GM18502 (cell line): ENCODE measurements at regions not wholly inside any gene's neighbourhood (a gene's known extent, or its start where the extent isn't known, plus 50 kb on each side); places are given as distances from the start of the nearest gene placed in this dataset.
"Not testable (repeated sequence)": the region's sequence is repeated elsewhere in the genome, so short reads cannot be mapped to it uniquely, and the experiment has no call there.

Source experiments
- ATAC-seq: cut with Tn5 transposase; IDR thresholded peaks from one replicate; pipeline ENCODE4 v1.9.1; 2021; ENCODE audit warnings: mild to moderate bottlenecking; ENCODE audit not compliant: unreplicated experiment, poor library complexity

DNA sequence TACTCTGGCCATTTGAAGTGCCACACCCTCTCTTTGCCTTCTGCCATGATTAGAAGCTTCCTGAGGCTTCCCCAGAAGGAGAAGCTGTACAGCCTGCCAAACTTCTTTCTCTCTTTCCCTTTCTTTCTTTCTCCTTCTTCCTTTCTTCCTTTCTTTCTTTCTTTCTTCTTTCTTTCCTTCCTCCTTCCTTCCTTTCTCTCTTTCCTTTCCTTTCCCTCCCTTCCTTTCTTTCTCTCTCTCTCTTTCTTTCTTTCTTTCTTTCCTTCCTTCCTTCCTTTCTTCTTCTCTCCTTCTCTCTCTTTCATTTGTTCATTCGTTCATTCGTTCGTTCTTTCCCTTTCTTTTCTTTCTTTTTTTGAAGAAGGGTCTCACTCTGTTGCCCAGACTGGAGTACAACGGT is 931.0 kb downstream of the TTLL7 start:
- no peak for ATAC-seq

DNA sequence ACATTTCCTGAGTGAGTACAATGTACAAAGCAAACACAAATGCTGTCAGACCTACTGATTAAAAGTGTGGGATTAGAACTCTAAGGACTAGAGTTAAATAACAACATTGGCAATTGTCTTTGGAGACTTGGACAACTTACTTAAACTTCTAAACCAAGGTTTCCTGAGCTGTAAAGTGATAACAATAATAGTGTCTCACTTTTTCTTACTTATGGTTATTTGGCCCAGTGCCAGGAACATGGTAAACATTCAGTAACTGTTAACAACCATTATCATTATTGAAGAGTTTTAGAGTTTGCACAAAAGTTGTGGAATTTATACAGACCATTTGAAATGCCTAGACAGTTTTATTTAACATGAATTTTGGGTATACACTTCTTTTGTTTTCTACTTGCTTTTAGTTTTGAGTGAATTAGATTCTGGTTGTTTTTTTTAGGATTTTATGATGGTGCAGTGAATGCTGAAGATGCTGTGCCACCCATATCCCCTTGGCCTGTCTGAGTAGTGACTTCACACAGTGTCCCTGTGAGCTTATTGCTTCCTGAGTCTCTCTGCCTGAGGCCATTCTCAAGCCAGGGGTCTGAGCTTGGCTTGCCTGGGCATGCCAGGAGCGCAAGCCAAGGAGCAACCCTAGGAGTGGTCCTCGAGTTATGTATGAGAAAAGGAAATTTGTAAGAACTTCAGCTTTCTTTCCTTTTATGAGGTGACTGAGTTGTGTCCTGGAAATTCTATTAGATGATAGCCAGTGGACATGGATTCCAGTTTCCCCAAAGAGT is 932.8 kb downstream of the TTLL7 start:
- no peak for ATAC-seq

DNA sequence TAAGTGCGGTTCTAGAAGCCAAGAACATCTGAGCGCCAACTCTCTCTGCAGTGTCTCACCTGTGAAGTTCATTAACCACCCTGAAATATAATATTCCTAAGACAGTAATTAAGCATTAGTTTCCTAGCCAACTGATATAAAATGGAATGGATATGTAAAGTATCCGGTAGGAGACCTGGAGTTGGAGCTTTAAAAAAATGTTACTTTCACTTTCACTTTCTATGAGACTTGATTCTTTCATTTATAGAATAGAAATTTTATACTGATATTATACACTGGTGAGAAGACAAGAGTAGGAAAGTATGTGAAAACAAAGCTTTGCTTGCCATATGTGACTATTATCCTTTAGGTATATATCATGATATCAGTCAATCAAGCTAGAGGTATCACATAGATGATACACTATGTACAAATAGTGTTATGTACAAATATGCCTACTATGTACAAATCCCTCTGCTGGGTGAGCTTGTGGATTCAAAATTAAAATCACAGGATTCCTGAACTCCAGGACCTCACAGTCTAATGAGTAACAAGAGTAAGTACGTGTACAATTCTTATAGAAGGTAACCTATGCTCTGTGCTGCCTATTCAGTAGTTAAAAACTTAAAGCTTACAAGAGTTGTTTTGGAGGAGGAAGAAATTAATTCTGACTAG is 934.2 kb downstream of the TTLL7 start:
- no peak for ATAC-seq

DNA sequence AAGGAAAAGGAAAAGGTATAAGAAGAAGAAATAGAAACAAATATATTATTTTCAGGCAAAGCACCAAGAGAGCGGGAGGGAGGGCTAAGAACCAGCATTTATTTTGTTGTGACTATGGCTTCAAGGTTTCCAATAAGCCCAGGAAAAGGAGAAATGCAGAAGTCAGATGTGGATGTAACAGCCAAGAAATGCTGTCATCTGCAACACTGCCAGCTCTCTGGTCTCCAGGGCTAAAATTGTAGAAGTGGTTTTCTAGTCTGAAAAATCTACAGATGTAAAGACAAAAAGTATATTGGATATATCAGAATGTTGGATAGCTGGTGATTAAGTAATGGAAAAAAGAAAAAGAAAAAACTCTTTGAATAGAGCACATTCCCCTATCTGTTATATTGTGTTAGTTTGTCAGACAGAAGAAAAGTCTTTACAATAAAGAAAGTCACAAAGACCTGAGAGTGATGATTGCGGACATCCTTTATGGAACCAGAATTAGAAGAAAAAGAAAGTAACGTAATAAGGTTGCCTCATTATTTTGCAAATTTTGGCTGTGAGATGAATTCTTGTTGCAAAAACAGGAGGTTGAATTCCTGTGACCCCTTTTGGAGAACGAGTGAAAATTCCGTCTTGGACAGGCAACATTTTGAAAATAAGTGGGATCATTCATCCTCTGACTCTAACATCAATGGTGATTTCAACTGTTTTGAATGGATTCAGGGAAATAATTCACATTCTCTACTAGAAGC is 938.1 kb downstream of the TTLL7 start:
- ATAC-seq, result no peak

DNA sequence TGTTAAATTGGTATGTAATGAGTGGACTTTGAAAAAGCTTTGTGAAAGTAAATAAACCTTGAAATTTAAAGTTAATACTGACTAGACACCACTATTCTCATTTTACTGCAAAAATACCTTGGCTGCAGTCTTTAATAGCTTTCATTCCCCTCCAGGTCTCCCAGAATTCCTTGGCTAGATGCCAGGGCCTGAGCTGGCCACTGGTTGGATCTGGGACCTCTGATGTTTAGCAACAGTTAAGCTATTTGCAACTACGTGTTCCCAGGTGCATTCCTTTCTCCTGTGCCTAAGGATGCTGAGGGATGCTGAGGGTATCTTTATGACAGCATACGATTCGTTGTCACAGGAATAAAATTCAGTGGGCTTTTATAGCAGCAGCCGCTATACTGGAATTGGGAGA is 938.7 kb downstream of the TTLL7 start:
- ATAC-seq, result no peak

DNA sequence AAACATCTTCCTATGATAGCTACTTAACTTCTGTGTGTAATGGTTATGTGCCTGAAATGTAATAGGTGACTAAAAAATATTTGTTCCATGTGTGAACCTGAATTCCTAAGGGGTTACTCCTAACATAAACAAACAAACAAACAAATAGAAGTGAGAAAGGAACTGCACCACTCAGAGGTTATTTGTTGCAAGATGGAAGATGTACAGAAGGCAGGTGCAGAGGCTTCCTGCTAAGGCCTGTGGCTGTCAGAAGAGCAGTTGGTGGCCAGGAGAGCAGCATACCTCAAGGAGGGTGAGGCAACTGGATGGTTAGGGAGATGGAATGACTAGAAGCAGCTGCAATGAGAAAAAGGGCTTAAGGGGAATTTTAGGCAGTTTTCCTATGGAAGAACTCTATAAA is 940.6 kb downstream of the TTLL7 start:
- ATAC-seq, result no peak

DNA sequence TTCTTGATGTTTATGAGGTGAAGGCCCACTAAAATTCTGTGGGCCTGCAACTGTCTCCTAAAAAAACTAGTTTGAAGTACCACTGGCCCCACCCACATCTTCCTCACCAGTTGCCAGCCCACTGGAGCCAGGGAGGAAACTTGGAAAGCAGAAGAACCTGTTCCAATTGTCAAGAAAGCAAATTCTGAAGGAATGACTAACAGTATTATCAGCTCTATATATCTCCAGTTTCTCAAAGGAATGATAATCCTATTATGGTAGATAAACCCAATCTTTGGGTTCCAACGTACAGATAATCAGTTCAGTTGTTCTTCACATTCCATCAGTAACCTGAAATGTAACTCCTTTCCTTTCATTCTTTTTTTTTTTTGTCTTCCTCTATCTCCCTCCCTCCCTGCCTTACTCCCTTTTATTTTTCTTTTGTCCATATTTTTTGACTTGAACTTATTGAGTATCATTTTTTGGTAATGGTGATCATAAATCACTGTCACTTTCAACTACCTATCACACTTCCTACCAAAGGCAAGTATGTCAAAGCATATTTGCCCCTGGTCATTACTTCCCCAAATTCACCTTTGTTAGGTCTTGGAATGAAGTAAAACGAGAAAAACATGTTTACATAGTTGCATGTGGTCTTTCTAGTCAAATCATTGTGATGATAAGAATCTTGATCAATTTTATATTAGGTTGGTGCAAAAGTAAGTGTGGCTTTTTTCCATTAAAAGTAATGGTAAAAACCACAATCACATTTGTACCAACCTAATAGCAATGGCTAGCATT is 943.4 kb downstream of the TTLL7 start:
- ATAC-seq, result no peak

DNA sequence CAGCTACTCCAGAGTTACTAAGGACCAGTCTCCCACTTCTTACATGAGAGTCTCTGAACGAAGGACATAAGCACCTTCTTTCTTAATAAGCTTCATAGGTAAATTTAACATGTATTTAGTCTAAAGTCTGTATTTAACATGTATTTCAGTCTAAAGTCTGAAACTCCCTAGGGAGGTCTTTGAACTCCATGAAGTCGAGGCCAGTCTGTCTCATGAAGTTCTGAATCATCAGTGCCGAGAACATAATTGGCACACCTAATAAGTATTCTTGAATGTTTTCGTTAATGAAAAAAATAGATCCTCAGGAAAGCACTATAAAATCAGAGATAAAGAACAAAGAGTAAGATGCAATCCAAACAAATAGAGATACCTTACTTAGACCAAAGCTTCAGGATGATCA is 945.5 kb downstream of the TTLL7 start:
- ATAC-seq, result no peak

DNA sequence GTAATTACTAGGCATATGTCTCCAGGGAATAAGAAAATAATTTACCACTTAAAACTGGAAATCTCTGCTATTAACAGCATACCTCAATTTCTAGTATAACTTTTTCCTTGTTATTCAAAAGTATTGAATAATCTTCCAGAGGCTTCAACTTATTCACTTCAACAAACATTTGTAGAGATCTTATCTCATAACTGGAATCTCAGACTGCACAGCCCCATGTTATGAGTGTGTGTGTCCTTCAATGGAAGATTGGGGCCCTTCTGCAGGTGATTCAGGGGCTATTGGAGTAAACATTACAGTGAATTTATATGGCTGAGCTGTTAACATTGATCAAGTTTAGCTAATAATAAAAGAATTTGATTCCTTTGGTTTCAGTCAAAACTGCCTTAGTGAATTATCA is 946.1 kb downstream of the TTLL7 start:
- no peak for ATAC-seq

DNA sequence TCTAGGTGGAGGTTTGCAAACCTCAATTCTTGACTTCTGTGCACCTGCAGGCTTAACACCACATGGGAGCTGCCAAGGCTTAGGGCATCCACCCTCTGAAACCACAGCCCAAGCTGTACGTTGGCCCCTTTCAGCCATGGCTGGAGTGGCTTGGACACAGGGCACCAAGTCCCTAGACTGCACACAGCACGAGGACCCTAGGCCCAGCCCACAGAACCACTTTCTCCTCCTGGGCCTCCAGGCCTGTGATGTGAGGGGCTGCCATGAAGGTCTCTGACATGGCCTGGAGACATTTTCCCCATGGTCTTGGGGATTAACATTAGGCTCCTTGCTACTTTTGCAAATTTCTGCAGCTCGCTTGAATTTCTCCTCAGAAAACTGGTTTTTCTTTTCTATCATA is 947.9 kb downstream of the TTLL7 start:
- ATAC-seq, result not testable (repeated sequence)

DNA sequence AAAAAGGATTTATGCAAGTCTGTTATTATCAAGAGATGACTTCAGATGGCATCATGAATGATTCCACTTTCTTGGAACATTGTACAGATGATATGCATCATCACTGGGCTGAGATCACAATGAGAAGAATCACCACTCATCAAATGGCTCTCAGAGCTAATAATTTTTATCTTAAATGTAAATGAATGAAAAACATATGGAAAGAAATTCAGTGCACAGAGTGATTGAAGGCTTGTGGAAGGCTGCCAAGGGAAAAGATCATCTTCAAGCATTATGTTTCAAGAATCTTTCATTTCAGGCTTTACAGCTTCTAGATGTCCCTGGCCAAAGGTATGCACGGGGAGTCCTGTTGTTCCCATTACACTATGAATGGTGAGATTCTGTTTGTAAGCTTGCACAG is 955.7 kb downstream of the TTLL7 start:
- no peak for ATAC-seq

DNA sequence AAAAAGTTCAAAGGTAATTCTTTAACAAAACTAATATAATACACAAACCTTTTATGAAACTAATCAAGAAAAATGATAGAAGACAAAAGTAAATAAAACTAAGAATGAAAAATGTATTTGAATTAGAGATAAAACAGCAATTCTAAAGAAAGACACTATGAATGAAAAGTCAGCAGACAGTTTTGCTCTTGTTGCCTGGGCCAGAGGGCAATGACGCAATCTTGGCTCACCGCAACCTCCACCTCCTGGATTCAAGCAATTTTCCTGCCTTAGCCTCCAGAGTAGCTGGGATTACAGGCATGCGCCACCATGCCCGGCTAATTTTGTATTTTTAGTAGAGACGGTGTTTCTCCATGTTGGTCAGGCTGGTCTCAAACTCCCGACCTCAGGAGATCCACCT is 959.8 kb downstream of the TTLL7 start:
- not testable (repeated sequence) for ATAC-seq

DNA sequence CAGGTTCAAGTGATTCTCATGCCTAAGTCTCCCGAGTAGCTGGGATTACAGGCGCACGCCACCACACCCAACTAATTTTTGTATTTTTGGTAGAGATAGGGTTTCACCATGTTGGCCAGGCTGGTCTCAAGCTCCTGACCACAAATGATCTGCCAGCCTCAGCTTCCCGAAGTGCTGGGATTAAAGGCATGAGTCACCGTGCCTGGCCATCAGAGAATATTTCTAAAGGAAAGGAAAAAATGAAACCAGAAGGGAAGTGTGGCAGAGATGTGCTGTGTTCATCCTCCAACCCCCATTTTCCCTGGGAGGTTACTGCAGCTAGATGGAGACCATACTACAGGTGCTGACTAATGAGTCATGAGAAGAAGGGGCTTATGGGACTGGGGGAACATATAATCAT is 964.1 kb downstream of the TTLL7 start:
- no peak for ATAC-seq

DNA sequence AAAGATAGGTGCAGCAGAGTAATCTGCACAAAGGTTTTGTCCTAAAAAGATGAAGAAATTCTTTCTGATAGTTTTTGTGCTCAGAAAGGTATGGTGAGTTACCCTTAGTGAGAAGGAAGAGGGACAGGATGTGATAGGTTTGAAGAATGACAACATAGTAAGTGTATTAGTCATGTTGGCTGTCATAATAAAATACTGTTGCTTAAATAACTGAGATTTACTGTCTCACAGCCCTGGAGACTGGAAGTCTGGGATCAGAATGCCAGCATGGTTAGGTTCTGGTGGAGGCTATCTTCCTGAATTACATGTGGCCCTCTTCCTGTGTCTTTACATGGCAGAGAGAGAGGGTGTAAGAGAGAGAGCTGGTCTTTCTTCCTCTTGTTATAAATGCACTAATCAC is 965.2 kb downstream of the TTLL7 start:
- ATAC-seq, result no peak

DNA sequence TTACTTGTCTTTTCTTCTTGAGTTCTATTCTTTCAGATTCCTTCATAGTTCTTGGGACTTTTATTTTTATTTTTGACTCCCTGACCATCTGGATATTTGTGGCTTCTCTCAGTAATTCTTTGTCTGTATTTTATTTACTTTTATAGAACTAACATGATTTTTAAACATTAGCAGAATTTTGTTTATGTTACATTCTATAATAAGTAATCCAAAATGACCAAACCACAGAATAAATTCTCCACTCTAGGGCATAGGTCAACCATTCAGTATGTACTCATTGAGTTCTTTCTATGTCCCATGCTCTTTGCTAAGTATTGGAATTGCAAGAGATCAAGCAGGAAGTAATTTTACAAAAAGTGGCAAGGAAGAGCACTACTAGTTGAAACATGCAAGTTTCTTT is 969.0 kb downstream of the TTLL7 start:
- no peak for ATAC-seq

DNA sequence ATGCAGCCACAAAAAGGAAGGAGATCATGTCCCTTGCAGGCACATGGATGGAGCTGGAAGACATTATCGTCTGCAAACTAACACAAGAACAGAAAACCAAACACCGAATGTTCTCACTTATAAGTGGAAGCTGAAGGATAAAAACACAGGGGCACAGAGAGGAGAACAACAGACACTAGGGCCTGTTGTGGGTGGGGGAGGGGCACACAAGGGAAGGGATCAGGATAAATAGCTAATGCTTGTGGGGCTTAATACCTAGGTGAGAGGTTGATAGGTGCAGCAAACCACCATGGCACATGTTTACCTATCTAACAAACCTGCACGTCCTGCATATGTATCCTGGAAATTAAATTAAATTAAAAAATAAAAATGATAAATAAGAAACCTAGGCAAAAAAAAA is 969.9 kb downstream of the TTLL7 start:
- ATAC-seq, result no peak

DNA sequence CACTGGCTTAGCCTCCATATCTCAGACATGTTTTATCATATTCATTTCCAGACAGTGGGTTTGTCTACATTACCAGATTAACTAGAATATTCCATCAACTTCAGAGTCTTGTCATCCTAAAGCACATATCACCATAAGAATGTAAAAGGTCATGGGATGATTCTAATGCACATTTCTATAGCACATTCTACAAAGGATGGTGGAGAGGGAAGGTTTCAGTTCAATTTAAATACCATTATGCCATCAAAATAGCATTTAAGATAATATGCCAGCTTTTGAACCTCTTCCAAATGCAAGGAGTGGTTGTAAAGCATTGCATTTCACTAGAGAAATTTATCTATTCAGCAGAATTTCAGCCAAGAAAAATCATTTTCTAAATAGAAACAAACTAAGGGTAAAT is 970.5 kb downstream of the TTLL7 start:
- no peak for ATAC-seq

DNA sequence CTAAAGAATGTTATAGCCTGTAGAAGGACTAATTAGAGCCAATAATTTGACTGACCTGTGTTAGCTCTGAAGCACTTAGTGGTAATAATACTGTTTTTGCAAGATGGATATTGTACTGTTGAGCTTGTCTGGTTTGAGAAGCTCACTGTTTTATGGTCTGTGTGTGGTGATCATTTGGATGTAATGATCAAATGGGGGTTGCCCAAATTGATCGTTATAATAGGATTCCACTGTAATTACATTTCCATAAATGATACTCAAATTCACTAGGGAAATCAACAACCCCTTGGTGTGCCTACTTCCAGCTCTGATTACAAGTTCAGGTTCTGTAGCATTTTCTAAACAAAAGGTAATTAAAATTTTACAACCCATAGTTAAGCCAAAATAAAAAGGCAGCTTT is 971.4 kb downstream of the TTLL7 start:
- ATAC-seq, result no peak

DNA sequence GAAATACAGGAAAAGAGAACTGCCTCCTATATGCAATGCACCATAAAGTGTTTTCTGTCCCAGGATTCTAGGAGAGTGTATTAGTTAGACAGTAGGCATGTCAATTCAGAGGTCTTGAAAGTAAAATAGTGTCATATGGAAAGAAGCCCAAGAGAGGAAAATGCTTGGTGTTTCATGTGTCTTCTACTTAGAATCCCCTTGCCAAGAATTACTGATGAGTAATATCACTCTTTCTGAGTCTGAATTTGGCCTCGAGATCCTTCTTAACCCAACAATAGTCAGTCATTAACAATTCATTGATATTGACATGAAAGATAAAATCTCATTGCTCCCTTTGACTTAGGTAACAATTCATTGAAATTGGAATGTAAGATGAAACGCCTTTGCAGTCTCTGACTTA is 972.2 kb downstream of the TTLL7 start:
- ATAC-seq, result no peak

DNA sequence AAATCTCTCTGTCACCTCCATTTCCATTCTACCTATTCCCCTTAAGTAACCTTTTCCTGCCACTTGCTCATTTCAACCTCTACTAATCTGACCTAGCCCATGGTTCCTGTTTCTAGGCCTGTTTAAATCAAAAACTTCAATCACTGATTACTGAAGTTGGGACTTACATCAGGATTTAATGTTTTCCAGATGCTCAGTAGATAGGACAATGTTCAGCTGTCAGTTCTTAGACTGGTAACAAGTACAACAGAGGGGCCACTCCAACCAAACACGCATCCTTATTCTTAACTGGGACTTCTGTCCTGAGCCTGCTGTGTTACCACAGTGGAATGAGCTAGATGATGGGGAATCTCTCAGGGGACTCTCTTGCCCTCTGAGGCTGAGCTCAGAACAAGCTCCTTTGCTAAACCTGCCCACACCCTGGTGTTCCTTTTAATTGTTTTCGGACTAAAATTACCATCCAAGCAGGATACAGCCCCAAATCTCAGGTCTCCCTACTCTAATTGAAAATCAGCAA is 974.6 kb downstream of the TTLL7 start:
- ATAC-seq, result no peak

DNA sequence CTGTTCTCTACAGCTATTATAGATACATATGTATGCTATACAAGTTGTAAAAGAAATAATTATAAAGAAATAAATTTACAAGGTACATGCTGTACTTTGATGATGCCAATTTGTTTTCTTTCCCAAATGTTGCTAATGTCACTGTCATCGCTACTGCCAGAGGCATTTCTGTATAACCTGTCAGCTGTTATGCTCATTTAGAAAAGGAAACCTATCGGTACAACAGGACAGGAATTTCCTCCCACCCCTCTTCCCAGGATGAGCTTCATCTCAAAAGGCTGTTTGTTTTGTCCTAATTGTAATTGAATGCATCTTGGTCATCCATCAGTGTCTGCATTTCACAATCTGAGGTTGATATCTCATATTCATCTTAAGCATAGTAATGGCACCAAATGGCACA is 975.7 kb downstream of the TTLL7 start:
- no peak for ATAC-seq
